ENCODE measurements at regions not wholly inside any gene's neighbourhood (a gene's known extent, or its start where the extent isn't known, plus 50 kb on each side); places are given as distances from the start of the nearest gene placed in this dataset.

GRCh38 chr5:113985505-113985904, 376.4 kb upstream of the KCNN2 start:
- TF ChIP-seq CTCF (IDR thresholded peaks at IDR 0.05 in 4 of 5, conservative IDR thresholded peaks at IDR 0.05 in 1 of 5) (no peak), POLR2A (IDR thresholded peaks at IDR 0.05) (no peak)
